GM21367 (cell line): ENCODE measurements at regions not wholly inside any gene's neighbourhood (a gene's known extent, or its start where the extent isn't known, plus 50 kb on each side); places are given as distances from the start of the nearest gene placed in this dataset.
"Not testable (repeated sequence)": the region's sequence is repeated elsewhere in the genome, so short reads cannot be mapped to it uniquely, and the experiment has no call there.

Experiments used
- ATAC-seq: cut with Tn5 transposase; IDR thresholded peaks from one replicate; pipeline ENCODE4 v1.9.1; 2021; ENCODE audit not compliant: unreplicated experiment

GRCh38 chr15:70242951-70243685, 145.4 kb upstream of the TLE3 start:
- no peak for ATAC-seq

GRCh38 chr15:70241561-70242320, 144.0 kb upstream of the TLE3 start:
- ATAC-seq: no peak

- ATAC-seq: no peak
Observed at GRCh38 chr15:70240820-70241430, 143.2 kb upstream of the TLE3 start.

GRCh38 chr15:70240082-70240481, 142.4 kb upstream of the TLE3 start:
- ATAC-seq: peak; percentile 64

GRCh38 chr15:70238917-70239316, 141.2 kb upstream of the TLE3 start:
- no peak for ATAC-seq

- ATAC-seq: no peak
Observed at GRCh38 chr15:70237626-70238025, 139.9 kb upstream of the TLE3 start.

- ATAC-seq: no peak
Observed at GRCh38 chr15:70236341-70237086, 138.8 kb upstream of the TLE3 start.

- no peak for ATAC-seq
Observed at GRCh38 chr15:70235347-70235746, 137.6 kb upstream of the TLE3 start.

- ATAC-seq: no peak
Observed at GRCh38 chr15:70234256-70234905, 136.7 kb upstream of the TLE3 start.

- ATAC-seq: no peak
Observed at GRCh38 chr15:70231484-70231883, 133.8 kb upstream of the TLE3 start.

GRCh38 chr15:70227918-70228317, 130.2 kb upstream of the TLE3 start:
- not testable (repeated sequence) for ATAC-seq

- ATAC-seq: no peak
Observed at GRCh38 chr15:70227147-70227546, 129.4 kb upstream of the TLE3 start.

- ATAC-seq: no peak
Observed at GRCh38 chr15:70226337-70226980, 128.7 kb upstream of the TLE3 start.

GRCh38 chr15:70225416-70225815, 127.7 kb upstream of the TLE3 start:
- ATAC-seq: no peak

GRCh38 chr15:70222606-70223005, 124.9 kb upstream of the TLE3 start:
- ATAC-seq: no peak

GRCh38 chr15:70220490-70221096, 122.9 kb upstream of the TLE3 start:
- no peak for ATAC-seq

- no peak for ATAC-seq
Observed at GRCh38 chr15:70219966-70220365, 122.2 kb upstream of the TLE3 start.

GRCh38 chr15:70219256-70219895, 121.7 kb upstream of the TLE3 start:
- no peak for ATAC-seq
